ENCODE measurements at regions not wholly inside any gene's neighbourhood (a gene's known extent, or its start where the extent isn't known, plus 50 kb on each side); places are given as distances from the start of the nearest gene placed in this dataset.

DNA sequence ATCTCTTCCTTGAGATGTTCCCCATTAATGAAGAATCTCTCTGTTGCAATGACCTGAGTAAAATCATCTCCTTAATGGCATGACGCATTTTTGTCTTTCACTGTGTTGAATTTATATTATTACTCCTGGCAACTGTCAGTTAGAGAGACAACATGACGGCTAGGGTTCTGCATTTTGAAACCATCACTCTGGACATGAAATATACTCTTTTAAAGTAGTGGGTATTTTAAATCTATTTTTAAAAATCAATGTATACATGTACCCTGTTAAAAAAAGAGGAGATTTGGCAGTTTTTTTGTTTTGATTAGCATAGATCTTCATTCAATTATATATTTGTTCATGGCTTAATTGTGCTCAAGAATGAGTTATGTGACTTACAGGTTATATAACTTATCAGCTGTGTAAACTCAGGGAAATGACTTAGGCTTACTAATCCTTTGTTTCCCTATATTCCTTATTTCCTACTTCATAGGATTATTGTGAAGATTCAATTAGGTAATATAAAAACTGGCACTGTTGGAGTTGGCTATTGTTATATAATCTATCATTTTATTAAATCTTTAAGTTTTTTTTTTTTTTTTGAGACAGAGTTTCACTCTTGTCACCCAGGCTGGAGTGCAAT, 632.0 kb upstream of the SPRY2 start:
- no peak for DNase-seq (ENCODE audit: low read depth)
- TF ChIP-seq, protein P1, sequence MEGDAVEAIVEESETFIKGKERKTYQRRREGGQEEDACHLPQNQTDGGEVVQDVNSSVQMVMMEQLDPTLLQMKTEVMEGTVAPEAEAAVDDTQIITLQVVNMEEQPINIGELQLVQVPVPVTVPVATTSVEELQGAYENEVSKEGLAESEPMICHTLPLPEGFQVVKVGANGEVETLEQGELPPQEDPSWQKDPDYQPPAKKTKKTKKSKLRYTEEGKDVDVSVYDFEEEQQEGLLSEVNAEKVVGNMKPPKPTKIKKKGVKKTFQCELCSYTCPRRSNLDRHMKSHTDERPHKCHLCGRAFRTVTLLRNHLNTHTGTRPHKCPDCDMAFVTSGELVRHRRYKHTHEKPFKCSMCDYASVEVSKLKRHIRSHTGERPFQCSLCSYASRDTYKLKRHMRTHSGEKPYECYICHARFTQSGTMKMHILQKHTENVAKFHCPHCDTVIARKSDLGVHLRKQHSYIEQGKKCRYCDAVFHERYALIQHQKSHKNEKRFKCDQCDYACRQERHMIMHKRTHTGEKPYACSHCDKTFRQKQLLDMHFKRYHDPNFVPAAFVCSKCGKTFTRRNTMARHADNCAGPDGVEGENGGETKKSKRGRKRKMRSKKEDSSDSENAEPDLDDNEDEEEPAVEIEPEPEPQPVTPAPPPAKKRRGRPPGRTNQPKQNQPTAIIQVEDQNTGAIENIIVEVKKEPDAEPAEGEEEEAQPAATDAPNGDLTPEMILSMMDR (IDR thresholded peaks at IDR 0.05; ENCODE audit: insufficient read depth, low read length, poor library complexity, severe bottlenecking) = no peak
- H3K36me3 ChIP-seq (ENCODE audit: control insufficient read depth, insufficient read depth, low read length) = no peaks in the 10 kb centered on the region
- H3K4me3 ChIP-seq (ENCODE audit: low read depth, low read length) = no peak overlapping the region
- H3K27me3 ChIP-seq (ENCODE audit: control insufficient read depth, insufficient read depth, low read length) = no peaks in the 10 kb centered on the region

DNA sequence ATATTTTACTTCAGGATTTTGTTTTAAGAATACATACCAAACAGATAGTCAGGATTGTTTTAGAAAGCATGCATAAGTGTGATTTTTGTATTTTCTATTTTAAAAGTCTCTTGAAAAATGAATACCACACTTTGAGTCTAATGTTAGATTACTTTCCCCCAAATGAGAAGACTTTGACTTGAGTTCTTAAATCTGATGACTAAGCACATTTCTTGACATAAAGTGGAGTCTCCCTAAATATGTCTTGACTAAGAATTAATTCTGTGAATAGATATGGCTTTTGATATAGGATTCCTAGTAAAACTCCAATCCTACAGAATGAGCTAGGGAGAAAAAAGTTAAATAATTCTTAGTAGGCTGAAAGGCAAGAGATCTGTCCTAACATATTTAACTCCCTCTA, 624.2 kb upstream of the SPRY2 start:
- TF ChIP-seq, protein P1 (IDR thresholded peaks at IDR 0.05; ENCODE audit: insufficient read depth, low read length, poor library complexity, severe bottlenecking) = no peak
- Histone ChIP-seq H3K27me3 (ENCODE audit: control insufficient read depth, insufficient read depth, low read length) (no peaks in the 10 kb centered on the region), H3K36me3 (ENCODE audit: control insufficient read depth, insufficient read depth, low read length) (no peaks in the 10 kb centered on the region), H3K4me3 (ENCODE audit: low read depth, low read length) (no peak overlapping the region)
- DNase-seq (ENCODE audit: low read depth) = no peak

DNA sequence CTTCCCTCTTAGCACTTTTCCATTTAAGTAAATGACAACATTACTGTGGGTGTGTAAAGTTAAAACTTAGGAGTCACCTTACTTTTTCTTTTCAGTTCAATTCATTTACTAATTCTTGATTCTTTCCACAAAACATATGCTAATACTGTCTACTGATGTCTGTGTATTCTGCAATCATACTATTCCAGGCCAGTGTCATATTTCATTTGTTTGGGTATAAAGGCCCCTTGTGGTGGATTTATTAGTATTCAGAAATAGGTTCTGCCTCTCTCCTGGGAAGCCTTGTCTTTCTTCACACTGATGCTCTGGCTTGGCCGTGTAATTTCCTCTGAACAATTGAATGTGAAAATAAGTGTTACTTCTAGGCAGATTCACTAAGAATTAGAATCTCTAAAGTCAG, 621.9 kb upstream of the SPRY2 start:
- TF ChIP-seq, protein P1 (IDR thresholded peaks at IDR 0.05; ENCODE audit: insufficient read depth, low read length, poor library complexity, severe bottlenecking) = no peak
- Histone ChIP-seq H3K4me3 (ENCODE audit: low read depth, low read length) (no peak overlapping the region), H3K27me3 (ENCODE audit: control insufficient read depth, insufficient read depth, low read length) (no peaks in the 10 kb centered on the region), H3K36me3 (ENCODE audit: control insufficient read depth, insufficient read depth, low read length) (no peaks in the 10 kb centered on the region)
- DNase-seq (ENCODE audit: low read depth) = no peak

DNA sequence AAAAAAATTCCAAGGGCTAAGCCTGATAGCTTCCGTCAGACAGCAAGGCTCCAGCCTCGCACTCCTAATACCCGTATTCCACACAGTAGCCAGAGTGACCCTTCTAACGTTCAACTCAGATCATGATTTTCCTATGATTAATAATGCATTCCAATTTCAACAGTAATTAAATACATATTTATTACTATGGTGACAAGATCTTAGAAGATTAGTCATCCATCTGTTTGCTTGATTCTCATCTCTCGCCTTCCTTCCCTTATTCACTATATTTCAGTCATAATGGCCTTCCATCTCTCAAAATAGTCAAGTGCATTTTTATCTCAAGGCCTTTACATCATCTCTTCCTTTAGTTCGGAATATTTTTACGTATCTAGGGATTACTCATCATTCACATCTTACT, 621.2 kb upstream of the SPRY2 start:
- DNase-seq (ENCODE audit: low read depth) = no peak
- Histone ChIP-seq H3K27me3 (ENCODE audit: control insufficient read depth, insufficient read depth, low read length) (no peaks in the 10 kb centered on the region), H3K4me3 (ENCODE audit: low read depth, low read length) (no peak overlapping the region), H3K36me3 (ENCODE audit: control insufficient read depth, insufficient read depth, low read length) (no peaks in the 10 kb centered on the region)
- TF ChIP-seq, protein P1 (IDR thresholded peaks at IDR 0.05; ENCODE audit: insufficient read depth, low read length, poor library complexity, severe bottlenecking) = no peak

DNA sequence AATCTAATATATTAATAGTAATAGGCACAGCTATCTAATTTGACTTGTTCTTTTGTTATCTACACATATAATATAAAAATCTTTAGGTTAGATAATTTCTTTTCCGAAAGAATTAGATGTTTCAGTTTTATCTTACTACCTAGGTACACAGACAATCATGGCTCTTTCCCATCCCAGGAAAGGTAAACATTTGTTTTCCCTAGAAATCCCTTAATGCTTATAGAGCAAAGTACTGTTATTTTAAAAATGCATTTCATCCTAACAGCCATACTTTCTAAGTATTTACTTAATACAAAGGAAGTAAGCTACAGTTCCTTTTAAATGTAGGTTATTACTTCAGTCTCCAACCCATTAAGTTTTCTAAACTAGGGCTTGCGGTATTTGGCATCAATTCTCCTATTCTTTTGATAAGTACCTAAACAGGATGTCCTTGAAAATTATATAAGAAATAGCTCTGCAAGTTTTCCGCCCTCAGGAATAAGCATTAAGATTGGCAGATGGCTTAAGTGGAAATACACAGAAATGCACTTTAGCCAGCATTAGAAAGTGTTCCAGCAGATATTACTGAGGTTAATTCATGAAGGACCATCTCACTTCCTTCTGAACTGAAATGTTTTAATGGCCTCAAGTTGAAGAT, 616.2 kb upstream of the SPRY2 start:
- H3K36me3 ChIP-seq (ENCODE audit: control insufficient read depth, insufficient read depth, low read length) = no peaks in the 10 kb centered on the region
- TF ChIP-seq, protein P1 (IDR thresholded peaks at IDR 0.05; ENCODE audit: insufficient read depth, low read length, poor library complexity, severe bottlenecking) = no peak
- H3K27me3 ChIP-seq (ENCODE audit: control insufficient read depth, insufficient read depth, low read length) = no peaks in the 10 kb centered on the region
- no peak for DNase-seq (ENCODE audit: low read depth)
- H3K4me3 ChIP-seq (ENCODE audit: low read depth, low read length) = no peak overlapping the region

DNA sequence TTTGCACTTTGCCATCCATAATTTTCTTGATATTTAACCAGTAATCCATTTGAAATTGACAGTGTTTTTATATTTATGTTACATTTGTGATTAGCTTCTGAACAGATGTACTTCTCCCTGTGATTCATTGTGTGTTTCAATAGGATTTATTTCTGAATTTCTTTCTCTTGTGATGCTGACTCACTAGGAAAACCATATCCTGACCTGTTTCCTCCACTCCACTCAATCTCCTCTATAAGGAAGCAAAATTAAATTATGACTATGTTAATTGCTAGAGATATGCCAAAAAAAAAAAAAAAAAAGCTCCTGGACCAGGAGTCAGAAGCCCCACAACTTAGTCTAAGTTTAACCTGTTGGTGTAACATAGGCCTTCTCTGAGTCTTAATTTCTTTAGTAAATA, 614.6 kb upstream of the SPRY2 start:
- TF ChIP-seq, protein P1 (IDR thresholded peaks at IDR 0.05; ENCODE audit: insufficient read depth, low read length, poor library complexity, severe bottlenecking) = no peak
- peak; percentile 5 for DNase-seq (ENCODE audit: low read depth)
- Histone ChIP-seq H3K36me3 (ENCODE audit: control insufficient read depth, insufficient read depth, low read length) (no peaks in the 10 kb centered on the region), H3K27me3 (ENCODE audit: control insufficient read depth, insufficient read depth, low read length) (no peaks in the 10 kb centered on the region), H3K4me3 (ENCODE audit: low read depth, low read length) (no peak overlapping the region)
